PC-3 (cell line): ENCODE measurements at regions not wholly inside any gene's neighbourhood (a gene's known extent, or its start where the extent isn't known, plus 50 kb on each side); places are given as distances from the start of the nearest gene placed in this dataset.
"Not testable (repeated sequence)": the region's sequence is repeated elsewhere in the genome, so short reads cannot be mapped to it uniquely, and the experiment has no call there.

Experiments
- ATAC-seq: fragments of 200-7000 bp; cut with Tn5 transposase; 2 replicates; pipeline ENCODE4 v1.9.1; 2020; ENCODE audit warnings: mild to moderate bottlenecking, moderate library complexity
- BruUV-seq: library from RNA; stranded (reverse); fragments of 400-500 nt; replicated peaks from 2 replicates; lab custom pipeline; 2021; lab: Mats Ljungman, UMichigan
- CTCF ChIA-PET: fragments of 300-600 bp; sonication (Branson Sonifier 250); formaldehyde crosslinking; loops from one replicate; lab custom pipeline; 2022; ENCODE audit warnings: antibody characterized with exemption; lab: Charles Lee
- POLR2A ChIA-PET: fragments of 300-600 bp; sonication (Branson Sonifier 250); formaldehyde crosslinking; loops from one replicate; lab custom pipeline; 2022; ENCODE audit warnings: antibody characterized with exemption; ENCODE audit not compliant: unreplicated experiment; lab: Charles Lee
- DNase-seq: peaks from one replicate; pipeline ENCODE4 v3.0.0-alpha.2; 2015
- H2AFZ ChIP-seq: fragments of 300-600 bp; sonication (generic); 2 replicates; pipeline ENCODE4 v1.6.0; 2016; ENCODE audit warnings: antibody characterized with exemption, low read length
- H3F3A ChIP-seq: fragments of 300-600 bp; sonication (generic); one replicate; pipeline ENCODE4 v1.6.0; 2017; ENCODE audit warnings: antibody characterized with exemption, low read length, control low read depth, mild to moderate bottlenecking; ENCODE audit not compliant: unreplicated experiment
- H3K27ac ChIP-seq: fragments of 300-600 bp; sonication (generic); 2 replicates; pipeline ENCODE4 v1.5.1; 2016; ENCODE audit warnings: mild to moderate bottlenecking, low read length
- H3K27me3 ChIP-seq: fragments of 300-600 bp; sonication (generic); 2 replicates; pipeline ENCODE4 v1.6.1; 2016; ENCODE audit warnings: low read length, mixed read lengths
- H3K36me3 ChIP-seq: fragments of 300-600 bp; sonication (generic); 2 replicates; pipeline ENCODE4 v1.6.1; 2016; ENCODE audit warnings: low read depth, mixed run types, low read length, mixed read lengths
- H3K4me1 ChIP-seq: fragments of 300-600 bp; sonication (generic); 2 replicates; pipeline ENCODE4 v1.5.1; 2016; ENCODE audit warnings: low read length; ENCODE audit not compliant: insufficient read depth
- H3K4me2 ChIP-seq: fragments of 300-600 bp; sonication (generic); 2 replicates; pipeline ENCODE4 v1.6.0; 2016; ENCODE audit warnings: low read length
- H3K4me3 ChIP-seq: fragments of 300-600 bp; sonication (generic); 2 replicates; pipeline ENCODE4 v1.5.1; 2016; ENCODE audit warnings: mild to moderate bottlenecking, low read length, mixed read lengths
- H3K79me2 ChIP-seq: fragments of 300-600 bp; sonication (generic); 2 replicates; pipeline ENCODE4 v1.6.1; 2017; ENCODE audit warnings: low read length, mixed read lengths
- H3K9ac ChIP-seq: fragments of 300-600 bp; sonication (generic); 2 replicates; pipeline ENCODE4 v1.6.0; 2016; ENCODE audit warnings: mild to moderate bottlenecking, low read length
- H3K9me2 ChIP-seq: fragments of 300-600 bp; sonication (generic); replicated peaks from 2 replicates; pipeline ENCODE4 v1.6.1; 2016; ENCODE audit warnings: mixed run types, low read length, mixed read lengths
- H3K9me3 ChIP-seq: fragments of 300-600 bp; sonication (generic); 2 replicates; pipeline ENCODE4 v1.6.1; 2016; ENCODE audit warnings: low read length, mixed read lengths
- H4K20me1 ChIP-seq: fragments of 300-600 bp; sonication (generic); 2 replicates; pipeline ENCODE4 v1.6.1; 2016; ENCODE audit warnings: low read length, mixed read lengths
- CTCF ChIP-seq: fragments of 300-600 bp; sonication (generic); conservative IDR thresholded peaks from 2 replicates; pipeline ENCODE4 v1.5.1; 2017; ENCODE audit warnings: antibody characterized with exemption, low read depth, mild to moderate bottlenecking, low read length
- EZH2 ChIP-seq: fragments of 300-600 bp; sonication (generic); IDR thresholded peaks from one replicate; pipeline ENCODE4 v1.6.1; 2017; ENCODE audit warnings: antibody characterized with exemption, mild to moderate bottlenecking, low read length; ENCODE audit not compliant: unreplicated experiment
- EZH2phosphoT487 ChIP-seq: fragments of 300-600 bp; sonication (generic); IDR thresholded peaks from 2 replicates; pipeline ENCODE4 v1.6.1; 2018; ENCODE audit warnings: mild to moderate bottlenecking, antibody characterized with exemption, low read length, borderline replicate concordance
- intact Hi-C: fragments of 100-400 bp; cut with micrococcal nuclease; formaldehyde crosslinking; loops from 2 replicates; pipeline ENCODE4 v1.9.0; 2023

DNA sequence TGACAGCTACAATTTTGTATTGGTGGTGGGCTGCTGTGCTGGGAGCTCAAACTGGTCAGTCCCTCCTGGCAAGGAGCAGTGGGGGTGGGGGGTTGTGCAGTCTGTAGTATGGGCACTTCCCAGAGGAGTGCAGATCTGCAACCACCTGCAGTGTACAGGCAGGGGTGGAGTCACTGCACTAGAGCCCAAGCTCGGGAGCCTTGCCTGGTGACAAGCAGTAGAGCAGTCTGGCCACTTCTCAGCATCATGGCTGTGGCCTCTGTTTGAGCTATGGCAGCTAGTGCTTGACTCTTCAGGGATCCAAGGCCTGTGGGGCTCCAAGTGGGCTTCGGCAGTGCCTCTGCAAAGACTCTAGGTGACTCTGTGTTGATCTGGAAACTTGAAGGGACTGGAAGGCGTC is 585.1 kb upstream of the GRM3 start:
- Histone ChIP-seq H3K4me1 (no peaks in the 10 kb centered on the region), H3K9ac (no peak overlapping the region), H3F3A (no peaks in the 10 kb centered on the region), H3K4me2 (no peak overlapping the region), H3K36me3 (no peaks in the 10 kb centered on the region), H3K79me2 (no peaks in the 10 kb centered on the region), H3K4me3 (no peak overlapping the region), H3K9me2 (no peaks in the 10 kb centered on the region), H3K27ac (no peak overlapping the region), H4K20me1 (no peaks in the 10 kb centered on the region), H2AFZ (no peak overlapping the region), H3K9me3 (no peaks in the 10 kb centered on the region), H3K27me3 (no peaks in the 10 kb centered on the region)
- DNase-seq = no peak
- no peak for ATAC-seq
- POLR2A ChIA-PET = no interaction called here
- BruUV-seq = no TSS peak
- CTCF ChIA-PET = no interaction called here
- intact Hi-C loops = no loop called here
- TF ChIP-seq EZH2phosphoT487 = no peak
- no peak for TF ChIP-seq EZH2
- TF ChIP-seq CTCF = no peak

DNA sequence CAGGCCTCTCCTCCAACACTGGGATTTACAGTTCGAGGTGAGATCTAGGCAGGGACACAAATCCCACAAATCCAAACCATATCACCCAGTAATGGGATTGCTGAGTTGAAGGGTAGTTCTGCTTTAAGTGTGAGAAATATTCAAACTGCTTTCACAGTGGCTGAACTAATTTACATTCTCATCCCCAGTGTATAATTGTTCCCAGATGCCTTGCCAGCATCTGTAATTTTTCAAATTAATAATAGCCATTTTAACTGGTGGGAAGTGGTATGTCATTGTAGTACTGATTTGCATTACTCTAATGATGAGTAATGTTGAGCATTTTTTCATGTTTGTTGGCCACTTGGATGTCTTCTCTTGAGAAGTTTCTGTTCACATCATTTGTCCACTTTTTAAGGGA is 592.8 kb upstream of the GRM3 start:
- intact Hi-C loops = no loop called here
- Histone ChIP-seq H3K27ac (no peak overlapping the region), H3K79me2 (no peaks in the 10 kb centered on the region), H3K9ac (no peak overlapping the region), H3K27me3 (no peaks in the 10 kb centered on the region), H3K4me3 (no peak overlapping the region), H3K9me3 (no peaks in the 10 kb centered on the region), H3K9me2 (no peaks in the 10 kb centered on the region), H4K20me1 (no peaks in the 10 kb centered on the region), H3K4me1 (no peaks in the 10 kb centered on the region), H3F3A (no peaks in the 10 kb centered on the region), H3K4me2 (no peak overlapping the region), H3K36me3 (no peaks in the 10 kb centered on the region), H2AFZ (no peak overlapping the region)
- no TSS peak for BruUV-seq
- no peak for TF ChIP-seq EZH2phosphoT487
- TF ChIP-seq CTCF = no peak
- no peak for TF ChIP-seq EZH2
- POLR2A ChIA-PET = no interaction called here
- CTCF ChIA-PET = no interaction called here
- ATAC-seq (no peak), DNase-seq (no peak)

DNA sequence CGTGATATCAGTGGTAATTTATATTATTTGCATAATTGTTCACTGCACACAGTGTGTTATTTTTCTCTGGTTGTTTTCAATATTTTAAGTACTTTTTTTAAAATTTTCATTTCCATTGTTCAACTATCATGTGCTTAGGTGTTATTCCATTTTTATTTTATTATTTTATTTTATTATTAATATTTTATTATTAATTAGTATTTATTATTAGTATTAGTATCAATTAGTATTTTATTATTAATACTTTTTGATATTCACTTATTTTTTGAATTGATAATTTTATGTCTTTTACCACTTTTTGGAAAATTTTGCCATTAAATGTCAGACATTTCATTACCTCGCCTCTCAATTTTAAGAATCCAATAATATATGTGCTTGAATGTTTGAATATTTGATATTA is 593.8 kb upstream of the GRM3 start:
- ChIA-PET CTCF (no interaction called here), POLR2A (interaction anchor here (0.5 kb wide), 1 partner anchor 775 kb away, joined by 4 read pairs; no protein-coding TSS in a partner anchor)
- H3K9ac ChIP-seq = no peak overlapping the region
- H3K4me3 ChIP-seq = no peak overlapping the region
- H3K36me3 ChIP-seq = no peaks in the 10 kb centered on the region
- H3F3A ChIP-seq = no peaks in the 10 kb centered on the region
- no peaks in the 10 kb centered on the region for H3K9me2 ChIP-seq
- no peaks in the 10 kb centered on the region for H3K4me1 ChIP-seq
- TF ChIP-seq CTCF = no peak
- no peak for TF ChIP-seq EZH2
- no peak for TF ChIP-seq EZH2phosphoT487
- H4K20me1 ChIP-seq = no peaks in the 10 kb centered on the region
- H2AFZ ChIP-seq = no peak overlapping the region
- no peaks in the 10 kb centered on the region for H3K79me2 ChIP-seq
- no TSS peak for BruUV-seq
- H3K9me3 ChIP-seq = no peaks in the 10 kb centered on the region
- H3K27ac ChIP-seq = no peak overlapping the region
- no peak overlapping the region for H3K4me2 ChIP-seq
- intact Hi-C loops = no loop called here
- H3K27me3 ChIP-seq = no peaks in the 10 kb centered on the region
- DNase-seq (no peak), ATAC-seq (no peak)

DNA sequence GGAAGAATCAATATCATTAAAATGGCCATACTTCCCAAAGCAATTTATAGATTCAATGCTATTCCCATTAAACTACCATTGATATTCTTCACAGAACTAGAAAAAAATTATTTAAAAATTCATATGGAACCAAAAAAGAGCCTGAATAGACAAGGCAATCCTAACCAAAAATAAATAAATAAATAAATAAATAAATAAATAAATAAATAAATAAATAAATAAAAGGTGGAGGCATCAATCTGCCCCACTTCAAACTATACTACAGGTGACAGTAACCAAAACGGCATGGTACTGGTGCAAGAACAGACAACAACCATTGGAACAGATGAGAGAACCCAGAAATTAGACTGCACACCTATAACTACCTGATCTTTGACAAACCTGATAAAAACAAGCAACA is 598.5 kb upstream of the GRM3 start:
- H3K9me3 ChIP-seq, H3K9ac ChIP-seq, H3K4me2 ChIP-seq, H3K9me2 ChIP-seq, CTCF ChIA-PET, H3K4me3 ChIP-seq, BruUV-seq, H3K4me1 ChIP-seq, H4K20me1 ChIP-seq, H2AFZ ChIP-seq, H3K27ac ChIP-seq, DNase-seq, intact Hi-C loops, H3K36me3 ChIP-seq, ATAC-seq, H3F3A ChIP-seq, POLR2A ChIA-PET, H3K79me2 ChIP-seq, H3K27me3 ChIP-seq: not testable (repeated sequence)
